ENCODE measurements at regions not wholly inside any gene's neighbourhood (a gene's known extent, or its start where the extent isn't known, plus 50 kb on each side); places are given as distances from the start of the nearest gene placed in this dataset.

DNA sequence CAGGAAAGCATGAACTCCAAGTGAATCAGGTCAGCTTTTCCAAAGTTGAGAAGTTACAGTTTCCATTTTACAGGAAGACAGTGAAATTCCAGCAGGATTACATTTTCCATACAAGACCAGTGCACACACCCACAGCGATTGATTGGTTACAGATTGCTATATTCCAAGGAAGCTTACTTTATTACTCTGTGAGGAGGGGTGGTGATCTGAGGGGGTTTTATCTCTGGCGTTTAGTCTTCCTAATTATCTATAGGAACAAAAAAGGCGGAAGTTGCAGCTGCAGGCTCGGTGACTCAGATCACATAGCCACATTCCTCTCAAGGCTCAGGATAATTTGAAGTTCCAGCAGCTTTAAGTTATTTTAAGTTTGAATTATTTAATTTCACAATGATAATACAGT is 450.4 kb upstream of the NMUR2 start:
- DNase-seq (ENCODE audit: low read depth): peak; percentile 17

DNA sequence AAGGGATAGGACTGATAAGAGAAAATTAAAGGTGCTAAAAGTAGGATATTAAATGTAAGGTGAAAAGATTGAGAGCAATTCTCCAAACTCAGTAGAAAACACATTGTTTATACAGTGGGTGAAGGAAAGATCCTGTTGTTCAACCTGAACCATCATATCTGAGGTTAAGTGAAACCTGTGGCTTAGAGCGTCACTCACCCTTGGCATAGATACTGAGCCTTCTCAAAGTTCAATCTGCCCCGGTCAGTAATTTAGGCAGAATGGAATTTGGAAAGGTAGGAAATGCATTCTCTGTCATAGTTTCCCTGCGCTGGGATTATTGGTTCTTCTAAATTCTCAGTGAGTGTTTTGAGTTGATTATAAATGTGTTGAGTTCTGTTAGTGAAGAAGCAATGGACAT is 456.2 kb upstream of the NMUR2 start:
- DNase-seq (ENCODE audit: low read depth): no peak

DNA sequence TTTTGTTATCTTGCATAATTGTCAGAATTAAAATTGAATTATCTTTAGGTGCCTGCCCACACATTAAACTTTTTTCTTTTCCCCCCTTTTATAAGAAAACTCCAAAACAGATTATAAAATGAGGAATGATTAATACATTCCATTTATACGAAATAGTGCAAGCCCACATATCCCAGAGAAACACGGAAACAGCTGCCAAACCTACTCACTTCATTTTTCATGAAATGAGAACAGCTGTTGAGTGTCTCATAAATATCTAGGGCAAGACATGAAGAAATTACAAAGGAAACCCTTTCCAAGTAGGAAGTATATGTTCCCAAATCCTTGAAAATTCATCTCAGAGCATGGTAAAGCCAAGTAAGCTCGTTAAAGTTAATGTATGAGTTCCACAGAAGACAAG is 459.4 kb upstream of the NMUR2 start:
- no peak for DNase-seq (ENCODE audit: low read depth)

DNA sequence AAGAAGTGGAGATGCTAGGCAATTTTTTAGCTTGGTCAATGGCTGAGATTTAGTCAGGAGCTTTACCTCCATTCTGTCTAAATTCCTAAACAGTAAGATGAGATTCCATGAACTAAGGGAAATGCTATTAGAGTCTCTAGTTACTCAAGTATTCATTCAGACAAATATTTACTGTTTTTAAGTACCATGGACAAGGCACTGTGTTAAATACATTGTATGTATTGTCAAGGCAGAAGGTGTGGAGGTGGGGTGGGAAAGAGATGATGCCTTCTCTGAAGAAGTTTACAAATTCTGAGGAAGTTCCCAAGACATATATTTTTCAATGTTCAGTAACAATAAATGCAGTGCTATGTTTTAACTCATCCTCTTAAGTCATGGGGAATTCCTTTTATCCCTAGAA is 459.9 kb upstream of the NMUR2 start:
- peak; percentile 0 for DNase-seq (ENCODE audit: low read depth)

DNA sequence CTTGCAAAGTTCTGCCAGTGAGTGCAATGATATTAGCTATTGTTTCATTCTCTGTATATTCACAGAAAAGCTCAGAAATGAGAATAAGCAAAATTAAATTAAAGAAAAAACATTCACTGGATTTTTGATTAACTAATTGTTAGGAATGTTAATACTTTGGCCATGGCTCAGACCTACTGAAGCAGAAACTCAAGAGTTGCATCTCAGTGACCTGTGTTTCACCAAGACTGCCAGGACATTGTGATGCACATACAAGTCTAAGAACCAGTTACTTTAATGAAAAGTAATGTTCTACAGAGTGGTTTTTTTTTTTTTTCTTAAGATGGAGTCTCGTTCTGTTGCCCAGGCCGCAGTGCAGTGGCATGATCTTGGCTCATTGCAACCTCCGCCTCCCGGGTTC is 464.9 kb upstream of the NMUR2 start:
- no peak for DNase-seq (ENCODE audit: low read depth)

DNA sequence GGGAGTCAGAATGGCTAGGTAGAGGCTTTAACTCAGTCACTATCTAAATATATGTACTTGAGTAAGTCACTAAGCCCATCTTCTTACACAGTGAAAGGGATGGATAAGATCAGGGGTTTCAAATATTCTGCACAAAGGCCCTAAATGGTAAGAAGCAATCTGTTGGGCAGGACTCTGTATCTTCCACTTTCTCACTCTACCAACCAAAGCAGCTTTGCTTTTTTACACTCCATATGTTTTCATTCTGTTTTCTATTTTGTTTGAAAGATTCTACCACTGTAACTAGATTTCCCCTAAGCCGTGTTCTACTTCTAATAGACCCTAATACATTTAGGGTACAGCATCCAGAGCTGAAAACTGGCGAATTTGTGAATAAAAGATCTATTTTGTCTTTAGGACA is 477.5 kb upstream of the NMUR2 start:
- no peak for DNase-seq (ENCODE audit: low read depth)

DNA sequence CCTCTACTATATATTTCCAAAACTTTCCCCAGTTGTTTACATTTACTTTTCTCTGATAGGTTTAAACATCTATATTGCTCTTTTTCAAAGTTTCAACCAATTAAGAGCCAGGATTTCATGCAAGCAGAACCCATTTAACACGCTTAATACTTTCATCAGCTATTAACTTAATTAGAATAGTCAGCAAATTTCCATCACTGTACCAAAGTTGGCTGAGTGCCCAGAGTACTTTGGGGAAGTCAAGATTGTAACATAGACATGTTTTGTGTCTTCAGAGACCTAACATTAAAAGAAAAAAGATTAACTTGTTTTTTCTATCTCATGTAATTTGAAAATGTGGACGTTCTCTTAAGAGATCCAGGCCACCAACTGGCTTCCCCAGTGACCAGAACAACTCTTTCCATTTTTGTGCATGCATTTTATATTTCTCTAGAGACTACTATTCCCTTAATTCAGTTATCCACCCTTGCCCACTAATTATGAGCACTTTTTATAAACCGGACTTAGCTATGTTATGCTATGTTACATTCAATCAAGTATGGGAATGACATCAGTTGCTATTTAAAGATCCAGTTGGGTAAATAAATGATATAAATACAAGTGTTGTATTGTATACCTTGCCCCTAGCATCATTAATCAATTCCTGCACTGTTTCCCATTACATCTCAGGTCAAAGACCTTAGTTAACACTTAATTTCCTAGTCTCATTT is 478.1 kb upstream of the NMUR2 start:
- DNase-seq (ENCODE audit: low read depth): no peak

DNA sequence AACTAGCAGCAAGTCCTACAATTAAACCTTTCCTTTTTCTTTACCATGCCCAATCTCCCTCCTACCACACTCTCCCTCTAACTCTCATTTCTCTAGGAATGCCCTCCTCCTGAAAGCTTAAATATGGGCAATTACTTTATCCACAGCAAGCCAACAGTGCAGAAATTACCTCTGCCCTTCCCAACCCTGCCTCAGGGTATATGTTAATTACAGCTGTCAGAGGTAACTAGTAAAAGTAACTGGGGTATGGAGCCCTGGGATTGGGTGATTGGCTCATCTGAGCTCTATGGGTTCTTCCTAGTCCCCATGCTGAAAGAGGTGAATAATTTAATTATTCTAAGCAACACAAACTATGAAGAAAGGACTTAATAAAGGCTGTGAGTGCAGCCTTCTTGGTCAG is 478.9 kb upstream of the NMUR2 start:
- DNase-seq (ENCODE audit: low read depth): no peak

DNA sequence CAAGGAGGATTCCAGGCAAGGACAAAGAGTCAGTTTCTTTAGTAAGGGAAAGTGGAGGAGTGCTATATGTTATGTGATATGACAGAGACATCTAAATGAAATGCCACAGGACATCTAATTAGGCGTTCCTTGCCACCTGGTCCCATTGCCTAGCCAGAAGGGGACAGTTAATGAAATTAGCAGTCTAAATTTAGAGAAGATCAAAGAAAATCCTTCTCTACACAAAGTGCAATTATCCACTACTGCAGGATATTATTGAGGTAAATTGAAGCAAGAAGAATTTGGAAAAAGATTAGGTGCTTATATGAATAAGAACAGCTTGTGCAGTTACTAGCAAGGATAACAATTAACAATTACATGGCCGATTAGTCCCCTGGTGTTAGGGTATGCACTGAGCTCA is 495.3 kb upstream of the NMUR2 start:
- no peak for DNase-seq (ENCODE audit: low read depth)

DNA sequence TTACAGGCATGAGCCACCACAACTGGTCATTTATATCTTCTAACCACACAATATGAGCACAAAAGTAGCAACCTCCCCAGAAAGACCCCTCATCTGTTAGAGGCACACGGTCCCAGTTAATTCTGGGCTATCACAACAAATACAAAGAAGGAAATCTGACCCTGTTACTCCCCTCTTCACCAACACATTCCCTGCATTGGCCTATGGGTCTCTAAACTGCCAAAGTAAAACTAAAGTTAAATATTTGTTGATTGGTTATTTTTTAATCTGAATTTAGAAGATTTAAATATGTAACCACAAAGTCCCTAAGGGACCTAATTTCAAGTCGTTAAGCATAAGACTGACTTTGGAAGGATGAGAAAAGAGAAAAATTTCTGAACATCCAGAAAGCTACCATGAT is 496.7 kb upstream of the NMUR2 start:
- no peak for DNase-seq (ENCODE audit: low read depth)

DNA sequence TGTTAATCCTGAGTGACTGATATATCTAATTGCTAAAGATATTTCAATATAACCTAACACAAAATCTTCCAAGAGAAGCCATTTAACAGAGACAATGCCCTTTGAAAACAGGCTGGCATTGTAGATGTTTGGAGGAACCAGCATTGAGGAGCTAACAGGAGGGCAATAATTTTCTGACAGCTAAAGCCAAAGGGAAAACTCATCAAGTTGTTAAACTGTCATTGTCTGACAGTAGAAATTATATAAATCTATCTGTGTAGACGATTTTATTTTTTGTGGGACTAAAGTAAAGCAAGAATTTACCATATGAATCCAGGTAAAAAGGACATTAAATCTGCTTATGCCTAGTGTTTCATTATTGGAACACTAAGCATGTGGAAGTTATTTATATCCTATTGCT is 500.2 kb upstream of the NMUR2 start:
- no peak for DNase-seq (ENCODE audit: low read depth)

DNA sequence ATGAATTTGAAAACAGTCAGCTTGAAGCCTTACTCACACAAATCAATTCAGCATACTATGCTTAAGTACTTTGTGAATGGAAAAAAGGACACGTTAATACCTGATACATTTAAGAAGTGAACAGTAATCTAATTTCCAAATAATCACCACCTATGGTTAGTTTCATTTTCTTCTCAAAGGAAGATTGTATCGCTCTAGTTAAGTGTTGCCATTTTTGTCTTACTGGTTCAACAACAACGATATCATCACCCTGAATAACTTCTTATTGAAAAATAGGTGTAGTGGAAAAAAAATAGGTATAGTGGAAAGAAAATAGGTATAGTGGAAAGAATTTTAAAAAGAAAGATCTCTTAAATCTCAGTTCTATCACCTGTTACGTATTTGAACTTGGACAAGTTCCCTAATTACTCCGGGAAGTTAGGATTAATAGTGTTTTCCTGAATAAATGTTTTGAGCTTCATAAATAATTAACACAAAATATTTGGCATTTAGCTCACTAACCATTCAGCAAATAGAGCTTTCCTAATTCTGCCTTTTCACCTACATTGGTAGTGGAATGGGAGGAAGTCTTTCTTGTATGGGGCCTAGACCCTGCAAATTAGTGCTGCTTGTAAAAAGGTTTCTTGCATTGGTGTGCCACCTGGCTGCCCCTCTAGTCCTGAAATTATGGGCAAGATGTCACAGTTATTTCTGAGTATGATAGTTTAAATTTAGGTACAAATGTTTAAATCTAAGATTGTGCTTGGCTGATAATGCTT is 502.6 kb upstream of the NMUR2 start:
- DNase-seq (ENCODE audit: low read depth): no peak

DNA sequence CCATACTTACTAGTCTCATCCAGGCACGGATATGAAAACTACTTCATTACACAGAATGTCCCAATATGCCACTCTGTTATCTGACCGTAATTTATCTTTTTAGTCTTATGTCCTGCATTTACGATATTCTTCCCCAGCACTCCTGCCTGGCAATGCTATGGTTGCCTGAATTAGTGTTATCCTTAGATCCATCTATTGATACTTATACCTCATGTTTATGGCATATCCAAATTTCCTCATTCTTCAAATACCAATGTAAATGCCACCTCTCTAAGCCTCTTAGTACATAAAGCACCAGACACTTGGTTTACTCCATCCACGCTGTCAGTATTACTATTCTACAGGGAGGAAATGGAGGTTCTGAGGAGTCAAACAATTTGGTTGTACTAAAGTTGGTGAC is 507.8 kb upstream of the NMUR2 start:
- no peak for DNase-seq (ENCODE audit: low read depth)

DNA sequence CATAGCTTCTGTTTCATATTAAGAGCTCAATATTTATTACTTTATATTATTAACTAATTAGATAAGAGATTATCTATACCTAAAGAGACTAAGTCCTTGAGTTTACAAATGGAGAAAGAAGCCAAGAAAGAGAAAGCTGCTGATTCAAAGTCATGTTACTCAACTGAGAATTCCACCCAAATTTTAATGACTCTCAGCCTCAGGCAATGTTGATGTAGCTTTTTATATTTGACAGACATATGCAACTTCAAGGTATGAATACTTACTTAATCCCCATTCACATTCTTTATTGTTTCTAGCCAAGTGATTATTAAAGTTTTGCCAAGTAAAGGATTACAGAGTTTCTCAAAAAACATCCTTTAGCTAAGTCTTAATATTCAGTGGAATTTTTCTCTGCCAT is 527.5 kb upstream of the NMUR2 start:
- DNase-seq (ENCODE audit: low read depth): no peak

DNA sequence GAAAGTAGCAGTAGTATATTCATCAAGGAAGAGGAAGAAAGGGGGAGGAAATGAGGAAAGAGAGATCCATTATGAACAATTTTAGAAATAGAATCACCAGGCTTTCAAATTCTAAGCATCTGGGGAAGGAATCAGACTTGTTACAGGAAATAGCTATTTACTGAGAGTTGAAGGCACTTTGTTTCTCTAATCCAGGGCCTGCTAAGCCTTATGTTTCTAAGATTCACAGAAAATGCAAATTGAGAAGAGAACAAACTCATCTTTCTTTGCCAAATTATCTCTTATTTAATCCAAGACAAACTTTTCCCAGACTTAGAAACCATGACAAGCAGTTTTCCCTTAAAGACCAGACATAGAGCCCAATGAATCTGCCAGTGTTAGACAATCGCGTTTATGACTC is 528.0 kb upstream of the NMUR2 start:
- no peak for DNase-seq (ENCODE audit: low read depth)

DNA sequence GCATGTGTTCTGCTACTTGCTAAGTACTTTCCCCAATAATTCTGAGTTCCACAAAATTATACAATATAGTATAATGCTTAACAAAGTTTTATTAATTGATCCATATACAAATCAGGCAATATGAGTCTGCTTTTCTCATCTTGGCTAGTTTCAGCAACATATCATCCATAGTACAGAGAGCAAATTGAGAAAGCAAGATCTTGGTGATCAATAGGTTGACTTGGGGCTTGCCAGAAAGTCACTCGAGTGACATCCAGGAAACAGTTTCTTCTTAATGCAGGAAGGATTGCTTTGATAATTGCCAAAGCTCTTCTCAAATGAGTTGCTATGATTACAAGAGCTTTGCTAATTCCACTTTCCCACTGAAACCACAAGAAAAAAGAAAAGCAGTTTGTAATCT is 533.6 kb upstream of the NMUR2 start:
- no peak for DNase-seq (ENCODE audit: low read depth)

DNA sequence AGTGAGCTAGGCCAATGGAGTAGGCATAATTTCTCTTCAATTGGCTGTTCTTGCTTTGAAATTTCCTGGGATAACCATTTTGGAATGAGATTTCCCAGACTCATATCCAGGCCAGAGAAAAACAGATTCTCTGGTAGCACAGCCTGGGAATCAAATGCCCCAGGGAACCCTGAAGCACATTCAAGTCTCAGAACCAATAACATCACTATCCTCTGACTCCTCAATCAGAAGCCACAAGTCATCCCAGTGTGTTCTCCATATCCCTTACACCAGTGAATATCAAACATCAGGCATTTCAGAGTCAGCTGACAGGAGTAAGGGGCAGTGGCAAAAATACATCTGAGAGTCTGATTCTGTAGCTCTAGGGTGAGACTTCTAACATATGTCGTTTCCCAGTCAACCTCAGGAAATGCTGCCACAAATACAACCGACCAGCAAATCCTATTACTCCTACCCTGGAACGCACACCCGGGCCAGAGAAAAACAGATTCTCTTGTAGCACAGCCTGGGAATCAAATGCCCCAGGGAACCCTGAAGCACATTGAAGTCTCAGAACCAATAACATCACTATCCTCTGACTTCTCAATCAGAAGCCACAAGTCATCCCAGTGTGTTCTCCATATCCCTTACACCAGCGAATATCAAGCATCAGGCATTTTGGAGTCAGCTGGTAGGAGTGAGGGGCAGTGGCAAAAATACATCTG is 537.7 kb upstream of the NMUR2 start:
- DNase-seq (ENCODE audit: low read depth): no peak

DNA sequence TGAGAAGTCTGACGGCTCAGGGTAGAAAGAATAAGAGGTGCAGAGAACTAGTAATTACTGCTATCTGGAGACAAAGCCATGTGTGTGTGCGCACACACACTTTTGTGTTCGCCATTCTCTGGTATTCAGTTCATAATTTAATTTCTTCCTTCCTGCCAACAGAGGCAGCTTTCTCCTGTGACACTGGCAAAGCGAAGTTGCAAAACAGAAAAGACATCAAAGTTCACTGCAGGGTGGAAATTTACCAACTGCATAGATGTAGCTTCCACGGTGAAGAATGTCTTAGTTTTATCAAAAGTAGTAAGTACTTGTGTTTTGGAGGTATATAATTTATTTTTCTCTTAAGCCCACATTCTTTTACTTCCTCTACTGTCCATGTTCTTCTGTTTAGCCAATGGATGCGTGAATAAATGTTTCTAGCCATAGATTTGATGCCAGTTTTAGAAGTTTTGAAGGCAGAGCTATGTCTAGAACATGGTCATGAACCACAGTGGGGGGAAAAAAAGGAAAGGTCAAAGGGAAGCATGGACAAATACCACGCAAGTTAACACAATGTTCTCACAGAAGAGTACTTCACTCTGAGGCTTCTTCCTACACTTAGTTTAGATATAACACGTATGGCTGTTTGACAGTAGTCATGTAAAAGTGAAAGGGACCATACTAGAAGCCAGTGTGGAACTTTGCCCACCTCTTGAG is 536.5 kb upstream of the GRIA1 start:
- DNase-seq (ENCODE audit: low read depth): no peak

DNA sequence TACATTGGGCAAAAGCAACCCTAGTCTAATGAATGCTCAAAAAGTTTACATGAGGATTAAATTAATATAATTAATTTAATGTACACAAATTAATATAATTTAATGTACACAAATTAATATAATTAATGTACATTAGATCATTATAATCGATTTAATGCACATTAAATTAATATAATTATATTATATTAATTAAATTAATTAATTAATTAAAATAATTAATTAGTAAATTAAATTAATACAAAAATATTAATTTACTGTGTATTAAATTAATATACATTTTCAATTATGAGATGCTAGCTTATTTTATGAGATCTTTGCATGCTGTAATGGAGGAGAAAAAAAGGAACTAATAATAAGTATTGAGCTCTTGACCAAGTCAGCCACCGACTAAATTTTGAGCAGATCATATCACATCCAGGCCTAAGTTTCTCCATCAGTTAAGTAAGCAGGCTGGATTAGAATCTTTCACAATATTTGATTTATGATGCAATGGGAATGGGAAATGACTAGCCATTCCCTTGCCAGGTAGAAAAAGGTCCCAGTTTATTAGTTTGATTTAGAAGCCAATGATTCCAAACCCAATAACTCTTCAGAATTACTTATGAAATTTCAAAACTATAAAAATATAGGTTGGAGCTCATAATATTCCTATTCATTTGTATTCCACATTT is 533.4 kb upstream of the GRIA1 start:
- DNase-seq (ENCODE audit: low read depth): no peak

DNA sequence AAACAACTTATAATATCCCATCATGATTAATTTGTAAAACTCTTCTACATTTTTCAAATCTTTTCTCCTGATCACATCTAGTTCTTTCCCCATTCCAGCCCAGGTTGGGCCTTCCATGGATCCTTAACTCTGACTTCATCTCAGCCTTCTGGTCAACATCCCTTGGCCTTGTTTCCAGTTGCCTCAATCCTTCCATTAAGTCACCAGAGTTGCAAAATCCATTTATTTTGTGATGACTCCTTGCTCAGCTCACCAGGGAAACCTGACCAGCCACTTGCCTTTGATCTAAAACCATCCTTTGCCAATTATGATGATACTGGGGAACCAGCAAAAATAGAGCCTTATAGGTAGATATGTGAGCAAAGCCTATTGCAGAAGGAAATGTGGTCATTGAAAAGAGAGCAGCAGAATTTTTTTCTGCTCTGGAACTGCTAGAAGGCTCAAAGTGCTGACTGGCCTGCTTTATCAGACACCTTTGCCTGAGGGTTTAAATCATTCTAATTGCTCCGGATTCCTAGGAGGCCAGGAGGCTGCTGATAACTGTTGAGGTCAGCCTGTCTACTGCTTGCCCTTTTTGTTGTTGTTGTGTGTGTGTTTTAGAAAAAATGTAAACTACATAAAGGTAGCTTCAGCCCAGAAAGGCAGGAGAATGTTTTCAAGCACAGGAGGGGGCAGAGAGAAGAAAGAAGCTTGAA is 512.2 kb upstream of the GRIA1 start:
- no peak for DNase-seq (ENCODE audit: low read depth)

DNA sequence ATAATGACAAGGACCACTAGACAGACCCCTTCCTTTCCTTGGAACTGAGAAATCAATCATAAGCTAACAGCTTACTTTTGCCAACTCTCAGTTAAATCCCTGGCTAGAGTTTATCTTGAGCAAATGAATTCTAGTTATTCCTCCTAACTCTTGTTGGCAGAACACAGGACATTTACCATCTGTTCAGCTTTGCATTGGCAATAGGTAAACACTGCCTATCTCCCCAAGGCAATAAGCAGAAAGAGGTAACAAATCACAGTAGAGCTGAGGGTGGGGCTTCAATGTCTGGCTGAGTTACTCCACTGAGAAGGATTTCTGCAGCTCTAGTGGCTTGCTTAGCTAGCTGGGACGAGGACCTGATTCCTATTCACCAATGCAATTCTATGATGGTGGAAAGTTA is 503.3 kb upstream of the GRIA1 start:
- no peak for DNase-seq (ENCODE audit: low read depth)
